GM18498 (cell line): ENCODE measurements at regions not wholly inside any gene's neighbourhood (a gene's known extent, or its start where the extent isn't known, plus 50 kb on each side); places are given as distances from the start of the nearest gene placed in this dataset.

Experiments
- ATAC-seq: cut with Tn5 transposase; IDR thresholded peaks from one replicate; pipeline ENCODE4 v1.9.1; 2021; ENCODE audit warnings: mild to moderate bottlenecking, moderate library complexity; ENCODE audit not compliant: unreplicated experiment

DNA sequence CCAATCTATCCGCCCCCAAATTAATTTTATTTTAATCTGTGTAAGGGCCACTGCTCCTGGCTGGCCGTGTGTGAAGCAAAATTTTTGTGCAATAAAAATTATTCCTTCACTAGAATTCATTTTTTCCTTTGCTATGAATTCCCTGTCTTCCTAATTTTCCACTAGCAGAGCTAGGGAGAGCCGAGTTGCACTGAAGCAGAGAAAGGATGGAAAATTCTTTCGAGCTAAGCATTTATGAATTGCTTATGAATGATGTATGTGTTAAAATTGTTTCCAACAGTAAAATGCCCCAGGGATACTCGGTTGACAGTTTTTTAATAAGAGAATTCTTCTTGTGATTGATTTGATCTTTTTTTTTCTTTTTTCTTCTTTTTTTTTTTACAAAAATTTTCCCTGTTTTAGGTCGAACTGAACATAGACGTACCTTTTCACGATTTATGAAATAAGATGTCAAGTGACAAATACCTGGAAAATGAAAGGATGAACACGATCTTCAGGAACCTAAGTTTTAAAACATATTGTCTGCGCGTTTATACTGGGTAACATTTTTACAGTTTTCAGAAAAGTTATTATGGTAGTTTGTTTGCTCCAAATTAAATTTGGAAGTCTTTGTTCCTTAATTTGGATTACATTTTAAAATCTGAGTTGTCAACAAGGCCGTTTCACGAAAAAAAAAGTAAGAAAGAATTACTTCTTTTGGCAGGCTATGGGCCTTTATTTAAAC, 288.8 kb upstream of the NFE2L3 start:
- no peak for ATAC-seq

DNA sequence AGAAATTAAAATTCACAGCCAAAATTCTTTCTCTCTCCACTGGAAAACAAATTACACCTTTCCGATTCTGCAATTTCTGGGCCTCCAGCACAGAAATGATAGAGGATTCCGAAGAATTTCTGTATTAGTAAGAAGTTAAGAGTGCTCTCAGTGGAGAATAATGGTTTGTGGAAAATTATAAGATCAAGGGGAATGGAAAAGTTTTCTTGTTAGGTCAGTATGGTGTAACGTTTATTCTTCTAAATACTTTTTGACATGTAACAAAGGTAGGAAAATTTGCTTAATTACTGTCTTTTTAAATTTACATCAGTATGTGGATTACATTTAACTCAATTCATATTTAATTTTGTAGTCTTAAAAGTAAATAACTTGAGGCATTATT, 288.3 kb upstream of the NFE2L3 start:
- no peak for ATAC-seq

DNA sequence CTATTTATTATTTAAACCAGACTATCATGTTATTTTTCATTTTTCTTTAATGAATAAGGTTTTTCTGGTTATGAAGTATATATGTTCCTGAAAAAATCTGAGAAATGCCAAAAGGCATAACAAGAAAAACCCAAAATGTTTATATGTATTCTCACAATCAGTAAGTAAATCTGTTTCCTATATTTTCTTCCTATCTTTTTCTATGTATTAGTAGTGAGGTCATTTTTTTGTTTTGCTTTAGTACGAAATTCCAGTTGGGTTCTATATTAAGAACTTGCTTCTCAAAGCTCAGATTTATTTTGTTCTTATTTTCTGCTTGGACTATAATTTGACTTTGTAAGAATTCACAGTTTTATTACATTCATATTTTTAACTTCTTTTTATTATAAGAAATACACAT, 287.5 kb upstream of the NFE2L3 start:
- ATAC-seq = no peak

DNA sequence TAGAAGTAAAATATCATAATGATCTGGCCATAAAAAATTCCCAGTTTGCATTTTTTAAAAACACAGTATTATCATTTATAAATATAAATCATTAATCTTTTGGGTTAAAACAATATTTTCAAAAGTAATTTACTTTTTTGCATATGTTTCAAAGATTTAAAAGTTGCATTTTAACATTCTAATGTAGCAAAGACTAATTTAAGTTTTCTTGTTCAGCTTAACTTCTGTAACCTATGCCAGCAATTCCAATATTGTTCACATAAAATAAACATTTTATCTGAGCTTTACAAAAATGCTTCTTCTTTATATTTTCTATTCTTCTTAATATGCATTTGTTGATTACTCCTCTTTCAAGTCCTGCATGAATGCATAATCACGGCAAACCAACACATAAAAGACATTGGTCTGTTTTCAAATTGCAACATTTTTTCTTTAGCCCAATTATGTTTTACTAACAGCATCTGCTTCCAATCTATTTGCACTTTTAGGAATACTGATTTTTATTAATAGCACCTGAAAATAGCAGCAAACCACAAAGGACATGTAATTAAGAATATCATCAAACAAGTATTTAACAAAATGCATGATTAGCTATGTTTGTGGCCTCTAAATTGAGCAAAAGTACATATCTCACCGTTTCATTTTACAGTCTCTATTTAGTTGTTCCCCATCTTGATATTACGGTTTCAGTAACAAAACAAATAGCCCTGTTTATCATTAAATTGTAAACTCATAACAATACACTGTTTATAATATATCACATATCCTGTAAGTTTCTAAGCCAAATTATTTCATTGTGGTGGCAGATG, 286.9 kb upstream of the NFE2L3 start:
- no peak for ATAC-seq

DNA sequence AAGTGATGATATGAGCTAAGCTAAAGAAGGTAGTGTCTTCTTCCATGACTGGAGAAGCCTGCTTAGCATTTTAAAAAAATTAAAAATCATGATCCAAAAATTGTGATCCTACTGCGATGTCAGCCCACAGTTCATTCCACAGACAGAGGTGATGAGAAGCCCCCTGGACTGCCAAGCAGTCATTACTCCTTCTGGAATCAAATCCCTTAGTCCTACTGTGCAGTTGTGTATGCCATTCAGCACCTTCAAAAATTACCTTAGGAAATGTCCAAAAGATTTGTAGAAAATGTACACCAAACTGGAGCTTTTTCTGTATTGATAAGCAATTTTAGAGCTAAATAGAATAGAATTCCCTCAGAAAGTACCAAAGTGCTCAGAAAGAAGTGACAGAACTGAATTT, 283.5 kb upstream of the NFE2L3 start:
- ATAC-seq = no peak

DNA sequence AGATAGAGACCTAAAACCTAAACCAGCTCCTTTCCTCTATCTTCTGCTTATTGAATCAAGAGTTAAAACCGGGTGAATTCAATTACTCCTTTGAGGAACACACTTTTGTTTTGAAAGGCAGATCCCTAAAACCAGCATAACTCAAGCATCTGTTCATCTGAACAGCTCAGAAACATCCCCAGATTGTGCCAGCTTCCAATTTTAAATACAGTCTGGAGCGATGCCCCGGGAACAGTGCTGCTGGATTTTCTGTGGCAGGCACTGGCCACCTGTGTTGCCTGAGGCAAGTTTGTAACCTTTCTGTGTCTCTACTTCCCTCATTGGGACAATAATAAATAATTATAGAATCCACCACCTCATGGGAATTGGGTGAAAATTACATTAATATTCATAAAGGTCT, 281.4 kb upstream of the NFE2L3 start:
- ATAC-seq = no peak

DNA sequence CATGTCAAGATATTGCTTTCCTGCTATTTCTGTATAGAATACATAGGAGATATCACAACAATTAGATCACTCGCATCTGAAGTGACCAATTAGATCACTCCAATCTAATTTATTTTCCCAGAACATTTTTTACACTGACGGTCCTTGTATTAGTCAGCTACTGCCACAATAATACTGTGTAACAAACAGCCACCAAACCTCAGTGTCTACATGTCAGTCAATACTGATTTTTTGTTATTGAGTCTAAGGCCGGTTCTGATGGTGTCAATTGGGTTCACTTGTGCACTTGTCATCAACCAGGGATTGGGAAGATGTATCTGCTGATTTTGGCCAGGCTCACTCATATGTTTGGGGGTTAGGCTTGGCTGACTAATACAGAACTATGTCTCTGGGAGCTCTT, 275.9 kb upstream of the NFE2L3 start:
- ATAC-seq = no peak

DNA sequence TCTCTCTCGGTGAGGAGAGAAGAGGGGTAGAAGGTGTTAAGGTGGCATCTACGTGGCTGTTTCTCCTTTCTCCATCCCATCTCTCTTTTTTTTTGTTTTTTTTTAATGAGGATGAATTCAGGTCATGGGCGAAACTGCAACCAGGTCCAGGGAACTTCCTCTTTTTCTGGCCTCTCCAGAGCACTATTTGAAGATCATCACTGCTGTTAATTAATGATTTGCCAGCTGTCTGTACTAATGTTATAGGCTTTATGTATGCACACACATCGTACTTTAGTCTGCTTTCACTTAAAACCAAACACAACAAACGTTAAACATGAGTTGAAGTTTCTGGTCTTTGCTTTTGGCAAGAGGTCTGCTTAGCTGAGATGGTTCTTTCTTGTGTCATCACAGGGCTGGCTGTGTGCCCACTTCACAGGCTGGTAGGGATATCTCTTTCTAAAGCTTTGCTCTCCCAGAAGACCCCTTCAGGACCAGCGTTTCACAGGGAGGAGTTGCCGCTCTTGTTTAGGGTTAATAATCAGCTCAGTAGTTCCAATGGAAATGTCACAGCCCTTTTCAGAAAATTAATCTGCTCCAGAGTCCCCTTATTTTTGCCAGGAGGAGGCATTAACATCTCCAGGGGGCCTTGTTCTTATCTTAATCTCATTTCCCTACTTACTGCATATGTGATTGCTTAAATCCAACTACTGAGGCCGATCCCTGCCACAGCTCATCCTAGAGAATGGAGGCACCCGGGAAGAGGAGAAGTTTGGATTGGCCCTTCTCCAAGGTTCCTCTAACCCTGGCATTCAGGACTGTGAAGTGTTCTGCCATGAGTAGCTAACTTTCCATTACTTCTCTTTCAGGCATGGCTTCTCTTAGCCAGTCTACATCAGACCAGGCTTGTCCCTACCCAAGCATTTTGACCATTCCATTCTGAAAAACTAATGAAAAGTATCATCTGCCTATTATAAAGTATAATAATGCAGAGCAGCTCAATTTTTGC, 273.9 kb upstream of the NFE2L3 start:
- peak; percentile 85 for ATAC-seq

DNA sequence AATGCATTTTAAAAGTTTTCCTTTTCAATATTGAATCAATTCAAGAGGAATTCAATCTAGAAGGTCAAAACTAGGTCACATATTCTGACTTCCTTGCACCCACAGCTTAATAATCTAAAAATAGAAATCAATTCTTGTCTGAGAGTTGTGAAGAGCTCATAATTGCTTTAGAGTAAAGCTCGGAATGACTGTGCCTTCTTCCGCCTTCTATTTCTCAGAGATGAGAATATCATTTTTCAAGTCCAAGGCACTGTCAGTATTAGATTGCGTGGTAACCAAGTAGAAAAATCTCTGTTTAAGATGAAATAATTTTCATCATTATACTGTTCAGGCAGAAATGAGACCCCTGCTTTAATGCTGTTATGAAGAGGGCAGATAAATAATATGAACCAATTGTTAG, 272.2 kb upstream of the NFE2L3 start:
- no peak for ATAC-seq

DNA sequence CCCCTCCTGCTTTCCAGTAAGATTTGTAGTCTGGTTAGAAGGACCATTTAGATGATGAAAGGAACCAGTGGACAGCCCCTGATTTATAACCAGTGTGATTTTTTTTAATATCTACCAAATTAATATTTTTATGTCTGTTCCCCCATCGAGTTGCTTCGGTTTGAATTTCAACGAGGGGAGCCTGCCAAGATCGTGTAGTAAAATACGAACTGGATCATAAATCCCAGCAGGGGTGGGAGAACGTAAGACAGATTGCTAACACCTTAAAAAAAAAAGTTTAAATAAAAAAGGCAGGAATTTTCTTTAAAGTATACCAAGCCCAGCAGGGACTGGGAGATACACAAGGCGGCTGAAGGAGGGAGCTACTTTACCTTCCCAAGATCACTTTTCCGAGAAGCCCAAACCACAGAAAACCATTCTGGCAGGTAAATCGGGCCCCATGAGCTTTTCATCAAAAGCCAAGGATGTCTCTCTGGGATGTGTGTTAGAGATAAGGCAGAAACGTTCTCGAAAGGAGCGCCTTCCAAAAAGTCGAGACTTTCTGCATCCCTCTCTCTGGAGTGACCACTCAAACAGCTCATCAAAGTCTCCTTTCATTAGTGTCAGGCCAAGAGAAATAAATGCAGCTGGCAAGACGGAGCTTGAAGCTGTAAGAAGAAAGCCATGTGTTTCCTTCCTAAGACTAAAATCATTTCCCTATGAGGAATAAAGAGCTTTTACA, 270.5 kb upstream of the NFE2L3 start:
- ATAC-seq = no peak

DNA sequence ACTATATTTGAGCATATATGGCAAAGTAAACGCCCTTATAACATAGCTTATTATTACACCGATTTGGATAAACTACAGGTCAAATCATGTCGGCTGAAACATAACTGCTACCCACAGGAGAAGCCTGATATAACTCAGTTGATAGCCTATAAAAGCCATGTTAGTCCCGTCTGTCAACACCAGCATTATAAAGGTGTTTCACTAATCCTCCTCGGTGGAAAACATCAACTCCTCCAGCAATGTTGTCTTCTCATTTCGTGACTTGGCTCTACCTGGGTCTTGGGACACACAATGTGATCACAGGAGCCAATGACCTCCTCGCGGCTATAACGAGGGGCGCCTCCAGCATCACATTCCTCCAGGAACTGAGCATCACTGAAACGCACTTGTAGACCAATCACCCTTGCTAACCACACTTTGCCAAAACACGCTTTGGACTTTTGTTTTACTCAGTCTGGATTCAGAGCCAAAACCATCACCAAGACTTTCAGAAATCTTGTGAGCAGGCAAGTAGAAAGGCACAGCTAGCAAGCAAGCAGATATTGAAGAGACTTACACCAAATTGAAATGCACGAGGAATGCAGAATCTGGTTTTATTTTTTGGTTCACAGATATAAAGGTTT, 269.7 kb upstream of the NFE2L3 start:
- no peak for ATAC-seq

DNA sequence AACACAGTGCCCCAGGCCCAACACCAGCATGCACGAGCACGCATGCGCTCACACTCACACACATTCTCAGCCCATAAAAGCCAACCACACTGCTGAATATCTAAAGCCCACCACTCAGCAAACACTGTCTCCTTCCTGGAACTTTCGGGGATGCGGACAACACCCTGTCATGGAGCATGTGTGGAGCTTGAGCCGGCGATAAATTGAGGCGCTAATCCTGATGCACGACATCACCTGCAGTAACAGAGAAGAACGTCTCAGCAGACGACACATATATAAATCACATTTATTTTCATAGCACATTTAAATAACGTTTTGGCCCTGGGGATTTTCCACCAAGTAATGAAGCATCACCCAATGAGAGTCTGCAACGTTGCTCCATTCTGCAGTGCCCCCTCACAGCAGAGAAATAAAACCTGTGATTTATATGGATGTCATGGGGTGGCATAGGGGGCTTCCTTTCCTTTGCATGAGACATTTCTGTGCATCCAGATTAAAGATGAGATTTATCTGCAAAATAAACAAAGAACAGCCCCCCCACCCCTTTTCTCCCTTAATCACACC, 267.7 kb upstream of the NFE2L3 start:
- ATAC-seq = no peak

DNA sequence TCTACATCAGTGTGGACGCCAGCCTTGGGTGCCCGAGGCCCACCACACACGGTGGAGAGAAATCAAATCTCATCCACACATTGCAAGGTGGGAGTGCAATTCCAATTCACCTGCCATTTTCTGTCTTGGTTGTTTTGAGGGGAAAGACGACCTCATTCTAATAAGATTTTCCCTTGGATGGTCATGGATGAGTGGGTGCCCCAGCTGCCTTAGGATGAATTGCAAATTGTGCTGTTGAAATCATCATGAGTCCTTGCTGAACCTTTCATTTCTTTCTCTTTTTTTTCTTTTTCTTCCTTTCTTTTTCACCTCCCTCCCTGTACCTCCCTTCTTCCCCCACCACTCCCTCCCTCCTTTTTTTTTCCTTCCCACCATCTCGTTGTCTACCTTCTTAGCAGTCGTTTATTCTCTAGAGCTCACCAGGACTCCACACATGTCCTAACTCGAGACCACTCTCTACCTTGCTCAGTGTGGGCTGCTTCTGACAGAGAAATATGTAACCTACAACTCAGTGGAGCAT, 266.9 kb upstream of the NFE2L3 start:
- ATAC-seq = no peak

DNA sequence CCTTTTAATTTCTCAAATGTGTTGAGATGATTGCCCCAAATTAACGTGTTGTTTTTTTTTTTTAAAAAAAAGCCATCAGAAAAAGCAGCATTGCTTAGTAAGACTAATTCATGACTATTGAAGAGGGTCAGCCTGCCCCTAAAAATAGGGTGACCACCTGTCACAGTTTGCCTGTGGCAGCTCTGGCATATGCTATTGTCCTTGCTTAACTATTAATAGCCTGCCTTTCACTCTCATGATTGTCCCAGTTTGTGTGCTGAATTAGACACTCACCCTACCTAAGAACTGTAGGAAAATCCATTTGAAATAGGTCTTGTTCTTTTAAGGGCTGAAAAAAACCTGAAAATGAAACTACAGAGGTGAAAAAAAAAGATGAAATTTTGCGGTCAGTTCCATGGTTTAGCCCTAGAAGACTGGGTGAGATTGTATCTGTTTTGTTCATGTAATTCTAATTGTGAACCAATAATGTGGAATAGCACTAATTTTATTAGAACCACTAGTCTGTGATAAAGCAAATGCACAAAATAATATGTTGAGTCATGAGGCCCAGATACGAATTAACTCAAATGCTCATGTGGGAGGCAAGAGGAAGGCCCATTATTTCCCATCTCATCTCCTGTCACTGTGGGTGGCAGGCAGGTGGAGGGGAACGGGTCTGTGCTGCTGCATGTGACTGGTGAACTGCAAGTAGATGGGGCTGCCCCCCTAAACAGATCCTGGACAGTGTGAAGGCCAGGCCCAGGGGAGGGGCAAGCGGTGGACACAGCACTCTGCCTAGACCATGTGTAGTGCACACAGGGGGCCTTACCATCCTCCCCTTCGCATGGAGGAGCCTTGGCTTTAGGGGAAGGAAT, 265.4 kb upstream of the NFE2L3 start:
- ATAC-seq = no peak

DNA sequence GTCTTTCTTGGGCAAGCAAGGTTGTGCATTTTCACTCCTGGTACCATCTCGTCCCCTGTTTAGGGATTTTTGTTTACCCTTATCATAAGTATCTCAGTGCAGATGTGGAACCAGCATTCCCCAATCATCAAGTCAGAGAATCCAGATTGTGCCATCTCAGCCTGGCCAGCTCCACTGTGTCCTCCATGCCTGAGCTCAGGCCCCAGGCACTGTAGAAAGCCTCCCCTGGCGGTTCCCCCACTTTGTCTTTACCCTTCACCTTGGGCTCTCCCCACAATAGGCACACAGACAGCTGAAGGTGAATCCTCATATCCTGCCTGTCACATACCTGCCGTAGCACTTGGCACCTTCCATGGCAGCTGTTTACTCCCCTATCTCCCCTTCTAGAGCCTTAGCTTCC, 264.7 kb upstream of the NFE2L3 start:
- ATAC-seq = no peak

DNA sequence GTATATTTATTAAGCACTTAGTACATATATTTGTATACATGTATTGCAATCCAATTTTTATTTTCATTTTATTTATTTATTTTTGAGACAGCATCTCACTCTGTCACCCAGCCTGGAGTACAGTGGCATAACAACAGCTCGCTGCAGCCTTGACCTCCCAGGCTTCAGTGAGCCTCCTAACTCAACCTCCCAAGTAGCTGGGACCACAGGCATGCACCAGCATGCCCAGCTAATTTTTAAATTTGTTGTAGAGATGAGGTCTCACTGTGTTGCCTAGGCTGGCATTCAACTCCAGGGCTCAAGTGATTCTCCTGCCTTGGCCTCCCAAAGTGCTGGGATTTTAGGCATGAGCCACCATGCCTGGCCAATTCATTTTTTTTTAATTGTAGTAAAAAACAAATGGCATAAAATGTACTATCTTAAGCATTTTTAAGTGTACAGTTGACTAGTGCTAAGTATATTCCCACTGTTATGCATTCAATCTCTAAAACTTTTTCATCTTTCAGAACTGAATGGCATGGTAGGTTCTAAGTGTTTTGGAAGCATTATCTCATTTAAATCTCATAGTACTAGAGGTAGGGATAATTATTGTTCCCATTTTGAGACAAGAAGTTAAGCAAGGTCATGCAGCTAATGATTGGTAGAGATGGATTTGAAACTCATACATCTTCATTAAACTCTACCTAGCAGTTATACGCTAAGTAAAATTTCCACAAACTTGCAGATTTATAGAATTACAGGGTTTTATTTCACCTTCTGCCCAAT, 264.0 kb upstream of the NFE2L3 start:
- no peak for ATAC-seq

DNA sequence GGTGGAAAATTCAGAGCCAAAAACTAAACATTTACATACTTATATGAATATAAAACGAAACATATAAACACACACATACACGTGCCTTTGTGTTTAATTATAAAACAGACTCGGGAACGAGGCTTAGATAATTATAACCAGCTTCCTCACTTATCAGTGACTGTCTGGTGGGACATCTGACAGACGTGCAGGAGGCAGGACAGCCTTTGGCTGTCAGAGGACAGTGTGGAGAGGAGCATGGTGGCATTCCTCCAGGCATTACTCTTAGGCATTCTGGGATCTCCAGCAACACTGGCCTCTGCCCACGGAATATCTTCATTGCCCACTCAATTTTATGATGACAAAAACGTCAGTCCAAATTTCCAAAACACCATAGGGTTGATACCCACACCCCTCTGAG, 262.2 kb upstream of the NFE2L3 start:
- no peak for ATAC-seq

DNA sequence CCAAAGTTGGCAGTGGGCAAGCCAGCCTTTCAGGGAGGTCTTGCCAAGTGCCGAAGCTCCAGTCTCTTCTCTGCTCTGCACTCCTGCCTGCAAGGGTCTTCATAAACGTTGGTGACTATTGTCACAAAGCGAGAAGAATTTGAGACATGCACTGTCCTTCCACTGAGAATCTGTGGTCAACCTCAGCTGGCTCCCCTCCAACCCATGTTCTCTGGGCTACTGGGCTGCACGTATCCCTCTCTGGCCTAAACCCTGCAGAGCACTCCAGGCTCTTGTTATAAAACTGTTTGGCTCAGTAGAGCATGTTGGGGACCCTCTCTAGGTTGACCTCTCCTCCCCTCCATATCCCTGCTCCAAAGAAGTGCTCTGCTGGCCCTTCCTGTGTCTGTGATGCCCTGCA, 260.4 kb upstream of the NFE2L3 start:
- no peak for ATAC-seq
